ENCODE measurements at regions not wholly inside any gene's neighbourhood (a gene's known extent, or its start where the extent isn't known, plus 50 kb on each side); places are given as distances from the start of the nearest gene placed in this dataset.

GRCh38 chr15:45993508-45993907, 358.7 kb downstream of the SQOR start (continued):
- TF ChIP-seq, protein P1, sequence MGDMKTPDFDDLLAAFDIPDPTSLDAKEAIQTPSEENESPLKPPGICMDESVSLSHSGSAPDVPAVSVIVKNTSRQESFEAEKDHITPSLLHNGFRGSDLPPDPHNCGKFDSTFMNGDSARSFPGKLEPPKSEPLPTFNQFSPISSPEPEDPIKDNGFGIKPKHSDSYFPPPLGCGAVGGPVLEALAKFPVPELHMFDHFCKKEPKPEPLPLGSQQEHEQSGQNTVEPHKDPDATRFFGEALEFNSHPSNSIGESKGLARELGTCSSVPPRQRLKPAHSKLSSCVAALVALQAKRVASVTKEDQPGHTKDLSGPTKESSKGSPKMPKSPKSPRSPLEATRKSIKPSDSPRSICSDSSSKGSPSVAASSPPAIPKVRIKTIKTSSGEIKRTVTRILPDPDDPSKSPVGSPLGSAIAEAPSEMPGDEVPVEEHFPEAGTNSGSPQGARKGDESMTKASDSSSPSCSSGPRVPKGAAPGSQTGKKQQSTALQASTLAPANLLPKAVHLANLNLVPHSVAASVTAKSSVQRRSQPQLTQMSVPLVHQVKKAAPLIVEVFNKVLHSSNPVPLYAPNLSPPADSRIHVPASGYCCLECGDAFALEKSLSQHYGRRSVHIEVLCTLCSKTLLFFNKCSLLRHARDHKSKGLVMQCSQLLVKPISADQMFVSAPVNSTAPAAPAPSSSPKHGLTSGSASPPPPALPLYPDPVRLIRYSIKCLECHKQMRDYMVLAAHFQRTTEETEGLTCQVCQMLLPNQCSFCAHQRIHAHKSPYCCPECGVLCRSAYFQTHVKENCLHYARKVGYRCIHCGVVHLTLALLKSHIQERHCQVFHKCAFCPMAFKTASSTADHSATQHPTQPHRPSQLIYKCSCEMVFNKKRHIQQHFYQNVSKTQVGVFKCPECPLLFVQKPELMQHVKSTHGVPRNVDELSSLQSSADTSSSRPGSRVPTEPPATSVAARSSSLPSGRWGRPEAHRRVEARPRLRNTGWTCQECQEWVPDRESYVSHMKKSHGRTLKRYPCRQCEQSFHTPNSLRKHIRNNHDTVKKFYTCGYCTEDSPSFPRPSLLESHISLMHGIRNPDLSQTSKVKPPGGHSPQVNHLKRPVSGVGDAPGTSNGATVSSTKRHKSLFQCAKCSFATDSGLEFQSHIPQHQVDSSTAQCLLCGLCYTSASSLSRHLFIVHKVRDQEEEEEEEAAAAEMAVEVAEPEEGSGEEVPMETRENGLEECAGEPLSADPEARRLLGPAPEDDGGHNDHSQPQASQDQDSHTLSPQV (IDR thresholded peaks at IDR 0.05), result no peak
- TF ChIP-seq CREM (IDR thresholded peaks at IDR 0.05; ENCODE audit: low read depth), result no peak
- TF ChIP-seq, protein P2, sequence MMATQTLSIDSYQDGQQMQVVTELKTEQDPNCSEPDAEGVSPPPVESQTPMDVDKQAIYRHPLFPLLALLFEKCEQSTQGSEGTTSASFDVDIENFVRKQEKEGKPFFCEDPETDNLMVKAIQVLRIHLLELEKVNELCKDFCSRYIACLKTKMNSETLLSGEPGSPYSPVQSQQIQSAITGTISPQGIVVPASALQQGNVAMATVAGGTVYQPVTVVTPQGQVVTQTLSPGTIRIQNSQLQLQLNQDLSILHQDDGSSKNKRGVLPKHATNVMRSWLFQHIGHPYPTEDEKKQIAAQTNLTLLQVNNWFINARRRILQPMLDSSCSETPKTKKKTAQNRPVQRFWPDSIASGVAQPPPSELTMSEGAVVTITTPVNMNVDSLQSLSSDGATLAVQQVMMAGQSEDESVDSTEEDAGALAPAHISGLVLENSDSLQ (IDR thresholded peaks at IDR 0.05), result no peak

- Histone ChIP-seq H3K36me3 (ENCODE audit: control insufficient read depth in 2 of 2, insufficient read depth in 2 of 2, low read length in 1 of 2) (no peaks in the 10 kb centered on the region), H3K9me3 (replicated peaks; ENCODE audit: control insufficient read depth, insufficient read depth, low read length) (no peaks in the 10 kb centered on the region; the same call in 2 of the 3 replicates), H3K4me2 (ENCODE audit: control insufficient read depth, insufficient read depth) (no peak overlapping the region), H2AFZ (ENCODE audit: control insufficient read depth, low read depth, low read length) (no peak overlapping the region), H3K4me3 (no peak overlapping the region), H3K27me3 (replicated peaks in 1 of 2; ENCODE audit: control insufficient read depth in 2 of 2, insufficient read depth in 2 of 2, low read length in 1 of 2) (no peaks in the 10 kb centered on the region), H4K20me1 (ENCODE audit: control insufficient read depth, insufficient read depth) (no peaks in the 10 kb centered on the region), H3K27ac (ENCODE audit: control insufficient read depth, insufficient read depth) (no peak overlapping the region), H3K9ac (ENCODE audit: control insufficient read depth, insufficient read depth, low read length) (no peak overlapping the region), H3K79me2 (ENCODE audit: control insufficient read depth, insufficient read depth, low read length) (no peaks in the 10 kb centered on the region), H3K4me1 (ENCODE audit: control insufficient read depth, insufficient read depth, low read length) (no peaks in the 10 kb centered on the region)
- 18% methylated on average over 4 of the region's 4 CpGs for WGBS (ENCODE audit: insufficient coverage, insufficient replicate concordance, low lambda C conversion rate, missing lambda C conversion rate)
- in situ Hi-C loops (cut with MboI) (no loop called here), intact Hi-C loops (cut with micrococcal nuclease; ENCODE audit: unreplicated experiment) (no loop called here)
- TF ChIP-seq HCFC1 (IDR thresholded peaks at IDR 0.05; ENCODE audit: low read length) (no peak), CHD1 (IDR thresholded peaks at IDR 0.05; ENCODE audit: low read depth, low read length) (no peak), BHLHE40 (IDR thresholded peaks at IDR 0.05; ENCODE audit: borderline replicate concordance in 1 of 2, low read depth in 2 of 2, low read length in 1 of 2) (no peak)
- ATAC-seq (no peak), FAIRE-seq (no peak), DNase-seq (ENCODE audit: low read depth, low spot score) (no peak)
- SMC1A ChIA-PET (ENCODE audit: uncharacterized antibody, unreplicated experiment), result no interaction called here
- POLR2A ChIA-PET, result no interaction called here
- BruUV-seq (replicated peaks), result no TSS peak
- CTCF ChIA-PET, result no interaction called here
- RAD21 ChIA-PET (ENCODE audit: unreplicated experiment), result no interaction called here
These were observed 361.0 kb downstream of the SQOR start for GRCh38 chr15:45995800-45996199.

Measured in GM12878 (cell line).